ENCODE measurements at regions not wholly inside any gene's neighbourhood (a gene's known extent, or its start where the extent isn't known, plus 50 kb on each side); places are given as distances from the start of the nearest gene placed in this dataset.

- Histone ChIP-seq H3K27ac (ENCODE audit: low read depth, low read length) (no peak overlapping the region), H3K27me3 (ENCODE audit: insufficient read depth, low read length) (no peaks in the 10 kb centered on the region), H3K4me3 (ENCODE audit: low read depth, low read length) (no peak overlapping the region), H2AFZ (ENCODE audit: low read length, unreplicated experiment) (no peak overlapping the region), H3K4me1 (ENCODE audit: control insufficient read depth, insufficient read depth, low read length, unreplicated experiment) (no peaks in the 10 kb centered on the region), H3K36me3 (ENCODE audit: insufficient read depth, low read length) (no peaks in the 10 kb centered on the region), H3K79me2 (ENCODE audit: control insufficient read depth, insufficient read depth, low read length, unreplicated experiment) (no peaks in the 10 kb centered on the region)
These were observed 630.6 kb downstream of the TLE1 start for GRCh38 chr9:81058782-81059181.

GRCh38 chr9:81053298-81054025, 635.9 kb downstream of the TLE1 start:
- Histone ChIP-seq H3K27me3 (ENCODE audit: insufficient read depth, low read length) (no peaks in the 10 kb centered on the region), H3K4me1 (ENCODE audit: control insufficient read depth, insufficient read depth, low read length, unreplicated experiment) (peaks cover 10% of the 10 kb centered on the region), H3K27ac (ENCODE audit: low read depth, low read length) (peak overlapping the region; percentile 56), H3K36me3 (ENCODE audit: insufficient read depth, low read length) (no peaks in the 10 kb centered on the region), H3K79me2 (ENCODE audit: control insufficient read depth, insufficient read depth, low read length, unreplicated experiment) (no peaks in the 10 kb centered on the region), H2AFZ (ENCODE audit: low read length, unreplicated experiment) (peak overlapping the region; percentile 49), H3K4me3 (ENCODE audit: low read depth, low read length) (peak overlapping the region; percentile 42; the same call in 1 of the 2 replicates)

DNA sequence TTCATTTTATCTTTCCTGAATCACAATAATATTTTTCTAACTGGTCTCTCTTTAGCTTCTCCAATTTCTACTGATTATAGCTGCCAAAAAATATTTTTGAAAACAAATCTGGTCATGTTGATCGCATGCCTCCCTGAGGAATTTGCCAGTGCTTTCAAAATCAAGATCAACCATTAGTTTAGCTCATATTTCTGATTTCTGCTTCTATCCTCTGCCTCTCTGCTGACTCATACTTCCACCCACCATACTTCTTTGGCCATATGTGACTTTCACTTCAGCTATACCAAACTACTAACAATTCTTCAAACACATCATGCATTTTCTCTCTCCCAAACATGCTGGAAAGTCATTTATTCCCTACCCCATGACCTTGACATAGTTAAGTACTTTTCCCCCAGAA, 636.5 kb downstream of the TLE1 start:
- Histone ChIP-seq H3K36me3 (ENCODE audit: insufficient read depth, low read length) (no peaks in the 10 kb centered on the region), H3K27me3 (ENCODE audit: insufficient read depth, low read length) (no peaks in the 10 kb centered on the region), H3K79me2 (ENCODE audit: control insufficient read depth, insufficient read depth, low read length, unreplicated experiment) (no peaks in the 10 kb centered on the region), H3K4me3 (ENCODE audit: low read depth, low read length) (peak overlapping the region; percentile 42; the same call in 1 of the 2 replicates), H3K27ac (ENCODE audit: low read depth, low read length) (peak overlapping the region; percentile 56), H3K4me1 (ENCODE audit: control insufficient read depth, insufficient read depth, low read length, unreplicated experiment) (peaks cover 10% of the 10 kb centered on the region), H2AFZ (ENCODE audit: low read length, unreplicated experiment) (peak overlapping the region; percentile 49)

GRCh38 chr9:81047280-81047679, 642.1 kb downstream of the TLE1 start:
- Histone ChIP-seq H3K36me3 (ENCODE audit: insufficient read depth, low read length) (no peaks in the 10 kb centered on the region), H2AFZ (ENCODE audit: low read length, unreplicated experiment) (no peak overlapping the region), H3K27ac (ENCODE audit: low read depth, low read length) (no peak overlapping the region), H3K27me3 (ENCODE audit: insufficient read depth, low read length) (no peaks in the 10 kb centered on the region), H3K79me2 (ENCODE audit: control insufficient read depth, insufficient read depth, low read length, unreplicated experiment) (no peaks in the 10 kb centered on the region), H3K4me1 (ENCODE audit: control insufficient read depth, insufficient read depth, low read length, unreplicated experiment) (no peaks in the 10 kb centered on the region), H3K4me3 (ENCODE audit: low read depth, low read length) (no peak overlapping the region)

- no peak overlapping the region for H3K27ac ChIP-seq (ENCODE audit: low read depth, low read length)
- H3K4me1 ChIP-seq (ENCODE audit: control insufficient read depth, insufficient read depth, low read length, unreplicated experiment): no peaks in the 10 kb centered on the region
- no peak overlapping the region for H2AFZ ChIP-seq (ENCODE audit: low read length, unreplicated experiment)
- no peaks in the 10 kb centered on the region for H3K36me3 ChIP-seq (ENCODE audit: insufficient read depth, low read length)
- H3K4me3 ChIP-seq (ENCODE audit: low read depth, low read length): no peak overlapping the region
- no peaks in the 10 kb centered on the region for H3K79me2 ChIP-seq (ENCODE audit: control insufficient read depth, insufficient read depth, low read length, unreplicated experiment)
- H3K27me3 ChIP-seq (ENCODE audit: insufficient read depth, low read length): no peaks in the 10 kb centered on the region
These were observed 643.7 kb downstream of the TLE1 start for GRCh38 chr9:81045658-81046057.

- Histone ChIP-seq H3K27me3 (ENCODE audit: insufficient read depth, low read length) (no peaks in the 10 kb centered on the region), H3K79me2 (ENCODE audit: control insufficient read depth, insufficient read depth, low read length, unreplicated experiment) (no peaks in the 10 kb centered on the region), H3K27ac (ENCODE audit: low read depth, low read length) (no peak overlapping the region), H3K4me1 (ENCODE audit: control insufficient read depth, insufficient read depth, low read length, unreplicated experiment) (peaks cover 12% of the 10 kb centered on the region), H3K4me3 (ENCODE audit: low read depth, low read length) (no peak overlapping the region), H3K36me3 (ENCODE audit: insufficient read depth, low read length) (no peaks in the 10 kb centered on the region), H2AFZ (ENCODE audit: low read length, unreplicated experiment) (no peak overlapping the region)
These were observed 651.5 kb downstream of the TLE1 start for GRCh38 chr9:81037889-81038288.

DNA sequence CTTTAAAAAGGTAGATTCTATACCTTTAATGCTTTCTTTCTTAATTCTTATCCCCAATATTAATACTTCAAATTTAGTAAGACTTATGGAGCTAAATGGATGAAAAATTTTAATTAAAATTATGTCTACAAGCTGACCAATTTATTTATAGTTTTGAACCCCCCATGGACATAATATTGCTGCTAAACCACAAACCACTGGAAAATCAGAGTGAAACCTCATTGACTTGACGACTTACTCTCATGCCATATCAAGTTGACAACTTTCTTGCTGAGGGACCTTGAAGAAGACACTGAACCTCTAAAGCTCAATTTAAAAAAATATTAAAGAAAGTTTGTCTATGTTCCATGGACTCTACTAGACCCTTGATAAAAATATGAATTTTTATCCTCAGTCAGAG, 653.7 kb downstream of the TLE1 start:
- no peaks in the 10 kb centered on the region for H3K79me2 ChIP-seq (ENCODE audit: control insufficient read depth, insufficient read depth, low read length, unreplicated experiment)
- H3K36me3 ChIP-seq (ENCODE audit: insufficient read depth, low read length): no peaks in the 10 kb centered on the region
- no peak overlapping the region for H3K4me3 ChIP-seq (ENCODE audit: low read depth, low read length)
- peaks cover 28% of the 10 kb centered on the region for H3K4me1 ChIP-seq (ENCODE audit: control insufficient read depth, insufficient read depth, low read length, unreplicated experiment)
- H3K27ac ChIP-seq (ENCODE audit: low read depth, low read length): no peak overlapping the region
- H3K27me3 ChIP-seq (ENCODE audit: insufficient read depth, low read length): no peaks in the 10 kb centered on the region
- H2AFZ ChIP-seq (ENCODE audit: low read length, unreplicated experiment): no peak overlapping the region

DNA sequence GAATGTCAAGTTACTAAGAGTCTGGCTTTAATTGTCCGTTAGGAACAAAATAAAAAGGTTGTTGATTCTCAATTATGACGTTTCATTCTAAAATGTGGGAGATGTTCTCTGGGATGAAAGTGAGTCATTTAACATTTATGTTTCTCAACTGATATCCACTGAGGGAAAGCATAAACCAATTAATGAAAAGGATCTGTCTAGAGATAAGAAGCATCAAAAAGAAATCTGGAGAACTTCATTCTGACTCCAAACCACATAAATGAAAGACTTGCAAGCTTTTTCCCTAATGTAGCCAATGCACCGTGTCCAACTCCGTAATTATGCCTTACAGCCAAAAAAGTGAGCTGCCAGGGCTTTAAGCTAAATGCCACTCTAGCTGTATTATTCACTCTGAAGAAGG, 654.2 kb downstream of the TLE1 start:
- peaks cover 28% of the 10 kb centered on the region for H3K4me1 ChIP-seq (ENCODE audit: control insufficient read depth, insufficient read depth, low read length, unreplicated experiment)
- H3K27me3 ChIP-seq (ENCODE audit: insufficient read depth, low read length): no peaks in the 10 kb centered on the region
- no peaks in the 10 kb centered on the region for H3K79me2 ChIP-seq (ENCODE audit: control insufficient read depth, insufficient read depth, low read length, unreplicated experiment)
- no peaks in the 10 kb centered on the region for H3K36me3 ChIP-seq (ENCODE audit: insufficient read depth, low read length)
- H2AFZ ChIP-seq (ENCODE audit: low read length, unreplicated experiment): peak overlapping the region; percentile 6
- no peak overlapping the region for H3K4me3 ChIP-seq (ENCODE audit: low read depth, low read length)
- 0 out of 2 replicates have a peak overlapping the region, but pooled peaks have one; percentile 24 for H3K27ac ChIP-seq (ENCODE audit: low read depth, low read length)

DNA sequence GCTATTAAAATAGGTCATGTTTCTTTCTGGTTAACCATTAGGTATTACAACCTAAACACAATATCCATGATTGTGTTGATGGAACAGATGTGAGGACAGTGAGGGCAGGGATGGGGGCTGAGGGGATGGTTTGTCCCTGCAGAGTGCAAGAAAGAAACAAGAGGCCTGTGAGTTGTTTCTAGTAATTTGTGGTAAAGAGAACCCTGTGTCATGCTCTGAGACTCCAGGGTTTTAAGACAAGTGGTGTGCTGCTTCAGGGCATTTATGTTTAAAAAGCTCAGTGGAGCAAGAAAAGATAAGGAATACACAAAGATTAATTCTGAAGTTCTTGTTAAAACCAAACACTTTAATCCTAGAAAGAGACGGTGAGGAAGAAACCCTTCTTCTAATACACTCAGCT, 656.5 kb downstream of the TLE1 start:
- Histone ChIP-seq H2AFZ (ENCODE audit: low read length, unreplicated experiment) (peak overlapping the region; percentile 15), H3K79me2 (ENCODE audit: control insufficient read depth, insufficient read depth, low read length, unreplicated experiment) (no peaks in the 10 kb centered on the region), H3K27ac (ENCODE audit: low read depth, low read length) (0 out of 2 replicates have a peak overlapping the region, but pooled peaks have one; percentile 75), H3K4me3 (ENCODE audit: low read depth, low read length) (no peak overlapping the region), H3K4me1 (ENCODE audit: control insufficient read depth, insufficient read depth, low read length, unreplicated experiment) (peaks cover 33% of the 10 kb centered on the region), H3K27me3 (ENCODE audit: insufficient read depth, low read length) (no peaks in the 10 kb centered on the region), H3K36me3 (ENCODE audit: insufficient read depth, low read length) (no peaks in the 10 kb centered on the region)

DNA sequence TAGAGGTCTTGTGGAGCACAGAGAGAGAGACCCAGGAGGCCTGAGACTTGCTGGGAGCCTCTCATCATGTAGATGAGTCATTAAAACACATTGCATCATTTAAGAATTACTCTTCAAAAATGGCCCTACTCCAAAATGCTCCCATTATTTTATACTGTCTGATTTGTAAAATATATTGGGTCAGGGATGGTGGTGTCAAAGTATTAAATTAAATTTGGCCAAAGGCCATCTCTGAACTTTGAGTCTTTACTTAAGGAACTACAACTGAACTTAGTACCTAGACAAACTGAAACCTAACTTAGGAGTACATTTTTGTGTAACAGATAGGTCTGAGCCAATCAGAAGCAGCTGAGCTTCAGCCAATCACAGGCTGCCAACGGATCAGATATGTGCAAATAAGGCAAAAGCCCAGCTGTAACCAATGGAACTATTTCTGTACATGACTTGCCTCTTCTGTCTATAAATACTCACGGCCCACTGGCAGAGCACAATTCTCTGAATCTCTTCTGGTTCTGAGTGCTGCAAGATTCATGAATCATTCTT, 657.2 kb downstream of the TLE1 start:
- Histone ChIP-seq H2AFZ (ENCODE audit: low read length, unreplicated experiment) (no peak overlapping the region), H3K4me1 (ENCODE audit: control insufficient read depth, insufficient read depth, low read length, unreplicated experiment) (peaks cover 35% of the 10 kb centered on the region), H3K27me3 (ENCODE audit: insufficient read depth, low read length) (no peaks in the 10 kb centered on the region), H3K4me3 (ENCODE audit: low read depth, low read length) (no peak overlapping the region), H3K36me3 (ENCODE audit: insufficient read depth, low read length) (no peaks in the 10 kb centered on the region), H3K79me2 (ENCODE audit: control insufficient read depth, insufficient read depth, low read length, unreplicated experiment) (no peaks in the 10 kb centered on the region), H3K27ac (ENCODE audit: low read depth, low read length) (peak overlapping the region; percentile 75)

GRCh38 chr9:81031422-81032029, 657.8 kb downstream of the TLE1 start:
- peak overlapping the region; percentile 75 for H3K27ac ChIP-seq (ENCODE audit: low read depth, low read length)
- no peaks in the 10 kb centered on the region for H3K79me2 ChIP-seq (ENCODE audit: control insufficient read depth, insufficient read depth, low read length, unreplicated experiment)
- no peak overlapping the region for H2AFZ ChIP-seq (ENCODE audit: low read length, unreplicated experiment)
- H3K36me3 ChIP-seq (ENCODE audit: insufficient read depth, low read length): no peaks in the 10 kb centered on the region
- peaks cover 37% of the 10 kb centered on the region for H3K4me1 ChIP-seq (ENCODE audit: control insufficient read depth, insufficient read depth, low read length, unreplicated experiment)
- no peak overlapping the region for H3K4me3 ChIP-seq (ENCODE audit: low read depth, low read length)
- no peaks in the 10 kb centered on the region for H3K27me3 ChIP-seq (ENCODE audit: insufficient read depth, low read length)
